A204.1 (cell line): ENCODE measurements at regions not wholly inside any gene's neighbourhood (a gene's known extent, or its start where the extent isn't known, plus 50 kb on each side); places are given as distances from the start of the nearest gene placed in this dataset.

Experiments
- FAIRE-seq: peaks from 2 replicates; lab custom pipeline; 2012; peaks lifted over from hg19 to GRCh38; lab: Jason Lieb, UNC

GRCh38 chr12:128190052-128190451 lies 76.9 kb upstream of the TMEM132C start:
- no peak for FAIRE-seq

DNA sequence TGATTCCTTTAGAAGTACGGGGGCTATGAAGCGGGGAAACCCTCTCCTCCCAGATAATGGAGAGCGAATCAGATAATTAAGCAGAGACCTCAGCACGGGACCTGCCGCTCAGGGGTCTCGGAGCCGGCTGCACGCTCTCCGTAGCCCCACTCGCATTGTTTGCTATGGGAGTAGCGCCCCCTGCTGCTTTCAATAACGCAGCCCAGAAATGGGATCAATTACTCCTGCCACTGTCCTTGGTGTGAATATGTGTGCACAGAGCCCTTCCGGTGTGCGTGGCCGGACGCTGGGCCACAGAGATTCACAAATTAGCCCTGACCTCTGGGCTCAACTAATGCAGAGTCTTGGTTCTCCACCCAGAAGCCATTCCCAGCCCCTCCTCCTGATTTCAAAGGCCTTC lies 76.4 kb upstream of the TMEM132C start:
- no peak for FAIRE-seq

- FAIRE-seq, result no peak
Measured at GRCh38 chr12:128191380-128191779, 75.6 kb upstream of the TMEM132C start.

- no peak for FAIRE-seq
Measured at GRCh38 chr12:128204711-128205110, 62.3 kb upstream of the TMEM132C start.

DNA sequence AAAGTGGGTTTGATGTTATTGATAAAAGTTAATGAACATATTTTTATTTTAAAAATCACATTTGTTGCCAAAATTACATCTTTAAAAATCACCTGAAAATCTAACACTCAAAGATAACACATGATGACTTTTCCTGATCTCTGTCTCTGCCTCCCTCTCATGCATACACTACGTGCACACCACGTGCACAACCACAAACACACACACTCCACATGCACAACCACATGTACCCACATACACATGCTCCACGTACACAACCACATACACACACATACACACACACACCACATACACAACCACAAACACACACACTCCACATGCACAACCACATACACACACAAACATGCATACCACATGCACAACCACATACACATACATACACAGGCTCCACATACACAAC lies 61.8 kb upstream of the TMEM132C start:
- no peak for FAIRE-seq

- no peak for FAIRE-seq
Measured at GRCh38 chr12:128205758-128206157, 61.2 kb upstream of the TMEM132C start.
